ENCODE measurements at regions not wholly inside any gene's neighbourhood (a gene's known extent, or its start where the extent isn't known, plus 50 kb on each side); places are given as distances from the start of the nearest gene placed in this dataset.

DNA sequence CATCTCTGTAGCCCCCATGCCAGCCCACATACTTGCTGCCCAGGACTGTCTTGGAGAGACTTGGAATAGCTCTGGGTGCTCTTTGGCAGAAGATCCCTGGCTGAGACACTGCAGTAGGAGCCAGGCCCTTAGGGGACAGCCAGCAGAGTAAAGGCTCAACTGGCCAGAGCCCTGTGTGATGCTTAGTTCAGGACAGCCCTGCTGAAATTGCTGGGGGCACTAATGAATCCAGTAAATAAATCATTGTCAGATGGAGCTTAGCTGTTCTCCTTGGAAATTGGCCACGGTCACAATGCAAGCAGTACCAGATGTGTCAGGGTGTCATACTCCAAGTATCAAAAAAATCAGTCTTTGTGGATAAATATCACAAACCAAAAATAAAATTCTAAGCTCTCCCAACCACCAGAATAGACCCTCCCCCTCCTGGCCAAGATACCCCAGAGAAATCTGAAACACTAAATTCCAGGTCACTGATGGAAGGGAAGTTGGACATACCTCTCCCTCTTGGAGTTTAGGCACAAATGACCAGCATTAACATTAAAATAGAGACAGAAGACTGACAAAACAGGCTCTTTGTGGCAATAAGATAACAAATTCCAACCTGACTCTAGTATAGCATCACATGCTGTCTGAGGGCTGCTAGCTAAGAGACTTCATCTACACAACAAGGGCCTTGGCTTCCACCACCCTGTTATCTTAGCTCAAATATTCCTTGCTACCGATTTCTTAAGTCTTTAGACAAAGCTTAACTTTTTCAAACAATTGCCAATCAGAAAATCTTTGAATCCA is 83.2 kb upstream of the DNAH14 start:
- Histone ChIP-seq H4K20me1 (ENCODE audit: control insufficient read depth, extremely low read depth, insufficient read depth, low read length) (no peaks in the 10 kb centered on the region), H3K4me3 (replicated peaks in 1 of 4; ENCODE audit: control extremely low read depth in 1 of 4, insufficient read depth in 1 of 4, low read depth in 3 of 4, low read length in 4 of 4) (no peak overlapping the region), H3K9me3 (ENCODE audit: control insufficient read depth, insufficient read depth, low read depth, low read length) (no peaks in the 10 kb centered on the region), H3K79me2 (ENCODE audit: control insufficient read depth, insufficient read depth, low read length) (no peaks in the 10 kb centered on the region), H3K27me3 (ENCODE audit: control insufficient read depth, insufficient read depth, low read length) (no peaks in the 10 kb centered on the region), H3K4me1 (ENCODE audit: control insufficient read depth, extremely low read depth, insufficient read depth, low read length) (no peaks in the 10 kb centered on the region), H3K36me3 (ENCODE audit: control insufficient read depth, insufficient read depth, low read length) (no peaks in the 10 kb centered on the region), H3K27ac (ENCODE audit: insufficient read depth, low read length) (no peak overlapping the region), H3K4me2 (ENCODE audit: extremely low read depth, insufficient read depth, low read length) (no peak overlapping the region), H2AFZ (ENCODE audit: low read length) (no peak overlapping the region), H3K9ac (ENCODE audit: insufficient read depth, low read length) (no peak overlapping the region)
- no peak for DNase-seq (ENCODE audit: low read depth in 2 of 2)
- TF ChIP-seq, protein P1, sequence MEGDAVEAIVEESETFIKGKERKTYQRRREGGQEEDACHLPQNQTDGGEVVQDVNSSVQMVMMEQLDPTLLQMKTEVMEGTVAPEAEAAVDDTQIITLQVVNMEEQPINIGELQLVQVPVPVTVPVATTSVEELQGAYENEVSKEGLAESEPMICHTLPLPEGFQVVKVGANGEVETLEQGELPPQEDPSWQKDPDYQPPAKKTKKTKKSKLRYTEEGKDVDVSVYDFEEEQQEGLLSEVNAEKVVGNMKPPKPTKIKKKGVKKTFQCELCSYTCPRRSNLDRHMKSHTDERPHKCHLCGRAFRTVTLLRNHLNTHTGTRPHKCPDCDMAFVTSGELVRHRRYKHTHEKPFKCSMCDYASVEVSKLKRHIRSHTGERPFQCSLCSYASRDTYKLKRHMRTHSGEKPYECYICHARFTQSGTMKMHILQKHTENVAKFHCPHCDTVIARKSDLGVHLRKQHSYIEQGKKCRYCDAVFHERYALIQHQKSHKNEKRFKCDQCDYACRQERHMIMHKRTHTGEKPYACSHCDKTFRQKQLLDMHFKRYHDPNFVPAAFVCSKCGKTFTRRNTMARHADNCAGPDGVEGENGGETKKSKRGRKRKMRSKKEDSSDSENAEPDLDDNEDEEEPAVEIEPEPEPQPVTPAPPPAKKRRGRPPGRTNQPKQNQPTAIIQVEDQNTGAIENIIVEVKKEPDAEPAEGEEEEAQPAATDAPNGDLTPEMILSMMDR (conservative IDR thresholded peaks at IDR 0.05 in 1 of 2, IDR thresholded peaks at IDR 0.05 in 1 of 2; ENCODE audit: low read depth in 1 of 2, low read length in 2 of 2), result no peak
- no peak for TF ChIP-seq EZH2 (IDR thresholded peaks at IDR 0.05; ENCODE audit: low read length, missing control alignments)

DNA sequence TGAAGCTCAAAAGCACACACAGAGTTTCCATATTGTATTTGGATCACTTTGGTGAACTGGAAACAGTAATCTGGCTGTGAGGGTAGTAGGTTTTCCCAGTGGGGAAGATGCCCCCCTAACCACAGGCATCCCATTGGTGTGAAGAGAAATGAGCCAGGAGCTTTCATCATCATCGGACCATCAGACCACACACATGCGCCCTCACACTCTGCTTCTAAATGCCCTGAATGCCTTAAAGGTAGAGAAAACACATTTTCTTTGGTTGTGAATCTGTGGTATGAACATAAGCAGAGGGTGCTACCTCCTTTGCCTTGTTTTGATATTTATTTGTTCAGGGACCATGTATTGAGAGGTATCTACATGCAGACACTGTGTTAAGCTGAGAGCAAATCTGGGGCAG is 79.0 kb upstream of the DNAH14 start:
- TF ChIP-seq EZH2 (IDR thresholded peaks at IDR 0.05; ENCODE audit: low read length, missing control alignments), result no peak
- TF ChIP-seq, protein P1 (conservative IDR thresholded peaks at IDR 0.05 in 1 of 2, IDR thresholded peaks at IDR 0.05 in 1 of 2; ENCODE audit: low read depth in 1 of 2, low read length in 2 of 2), result no peak
- Histone ChIP-seq H3K9me3 (ENCODE audit: control insufficient read depth, insufficient read depth, low read depth, low read length) (no peaks in the 10 kb centered on the region), H3K4me3 (replicated peaks in 1 of 4; ENCODE audit: control extremely low read depth in 1 of 4, insufficient read depth in 1 of 4, low read depth in 3 of 4, low read length in 4 of 4) (no peak overlapping the region), H3K36me3 (ENCODE audit: control insufficient read depth, insufficient read depth, low read length) (no peaks in the 10 kb centered on the region), H3K9ac (ENCODE audit: insufficient read depth, low read length) (no peak overlapping the region), H4K20me1 (ENCODE audit: control insufficient read depth, extremely low read depth, insufficient read depth, low read length) (no peaks in the 10 kb centered on the region), H2AFZ (ENCODE audit: low read length) (no peak overlapping the region), H3K27ac (ENCODE audit: insufficient read depth, low read length) (no peak overlapping the region), H3K4me1 (ENCODE audit: control insufficient read depth, extremely low read depth, insufficient read depth, low read length) (no peaks in the 10 kb centered on the region), H3K4me2 (ENCODE audit: extremely low read depth, insufficient read depth, low read length) (no peak overlapping the region), H3K79me2 (ENCODE audit: control insufficient read depth, insufficient read depth, low read length) (no peaks in the 10 kb centered on the region), H3K27me3 (ENCODE audit: control insufficient read depth, insufficient read depth, low read length) (no peaks in the 10 kb centered on the region)
- no peak for DNase-seq (ENCODE audit: low read depth in 2 of 2)

DNA sequence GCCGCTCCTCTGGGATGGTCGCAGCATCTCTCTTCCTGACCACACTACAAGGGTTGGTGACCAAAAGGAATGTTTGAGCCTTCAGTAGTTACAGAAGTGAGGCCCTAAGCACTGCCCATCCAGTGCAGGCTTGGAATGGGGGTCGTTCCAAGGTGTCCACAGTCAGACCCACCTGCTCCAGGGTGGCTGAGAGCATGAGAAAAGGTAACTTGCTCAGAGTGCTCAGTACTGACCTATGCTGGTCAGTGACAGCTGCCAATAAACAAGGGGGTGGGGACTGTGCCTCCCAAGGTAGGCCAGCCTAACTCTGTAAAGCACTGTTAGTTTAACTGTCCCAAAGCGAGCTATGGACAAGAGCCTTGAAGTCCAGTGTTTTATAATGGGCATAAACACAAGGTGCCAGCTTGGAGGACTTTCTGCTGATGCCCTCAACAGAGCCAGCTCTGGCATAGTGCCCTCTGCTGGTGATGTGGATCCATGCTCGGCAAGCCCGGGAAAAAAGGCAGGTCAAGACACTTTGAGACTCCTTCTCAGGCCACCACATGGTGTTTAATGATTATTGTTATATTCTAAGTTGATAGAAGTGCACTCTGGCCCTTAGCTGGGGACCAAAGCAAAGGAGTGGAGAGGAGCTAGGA is 78.1 kb upstream of the DNAH14 start:
- no peaks in the 10 kb centered on the region for H3K79me2 ChIP-seq (ENCODE audit: control insufficient read depth, insufficient read depth, low read length)
- peak; percentile 20 to 66 for DNase-seq (ENCODE audit: low read depth in 2 of 2)
- H3K9ac ChIP-seq (ENCODE audit: insufficient read depth, low read length), result no peak overlapping the region
- no peaks in the 10 kb centered on the region for H3K4me1 ChIP-seq (ENCODE audit: control insufficient read depth, extremely low read depth, insufficient read depth, low read length)
- no peak overlapping the region for H2AFZ ChIP-seq (ENCODE audit: low read length)
- no peaks in the 10 kb centered on the region for H3K36me3 ChIP-seq (ENCODE audit: control insufficient read depth, insufficient read depth, low read length)
- no peaks in the 10 kb centered on the region for H3K27me3 ChIP-seq (ENCODE audit: control insufficient read depth, insufficient read depth, low read length)
- H3K4me3 ChIP-seq (replicated peaks in 1 of 4; ENCODE audit: control extremely low read depth in 1 of 4, insufficient read depth in 1 of 4, low read depth in 3 of 4, low read length in 4 of 4), result no peak overlapping the region
- no peak overlapping the region for H3K27ac ChIP-seq (ENCODE audit: insufficient read depth, low read length)
- no peak overlapping the region for H3K4me2 ChIP-seq (ENCODE audit: extremely low read depth, insufficient read depth, low read length)
- no peaks in the 10 kb centered on the region for H4K20me1 ChIP-seq (ENCODE audit: control insufficient read depth, extremely low read depth, insufficient read depth, low read length)
- TF ChIP-seq EZH2 (IDR thresholded peaks at IDR 0.05; ENCODE audit: low read length, missing control alignments), result no peak
- TF ChIP-seq, protein P1 (conservative IDR thresholded peaks at IDR 0.05 in 1 of 2, IDR thresholded peaks at IDR 0.05 in 1 of 2; ENCODE audit: low read depth in 1 of 2, low read length in 2 of 2), result peak; percentile 62 to 83
- no peaks in the 10 kb centered on the region for H3K9me3 ChIP-seq (ENCODE audit: control insufficient read depth, insufficient read depth, low read depth, low read length)

Measured in fibroblast of lung (primary cell).